Skin epidermis (tissue), 12 donors: ENCODE measurements at regions not wholly inside any gene's neighbourhood (a gene's known extent, or its start where the extent isn't known, plus 50 kb on each side); places are given as distances from the start of the nearest gene placed in this dataset.
A peak's percentile ranks its signal among the peaks of the same experiment; 100 is the strongest.

ENCODE experiments used
- H3K27ac ChIP-seq, 21 experiments: fragments of 200-600 bp; sonication (generic) in 11 of 21; one replicate each; pipeline ENCODE4 v1.5.0; 2020; ENCODE audit warnings: mild to moderate bottlenecking in 3 of 21, inconsistent platforms in 2 of 21, moderate library complexity in 2 of 21
- H3K4me3 ChIP-seq, 7 experiments: fragments of 200-600 bp; sonication (generic) in 2 of 7; one replicate each; pipeline ENCODE4 v1.5.0; 2020; ENCODE audit warnings: inconsistent platforms in 2 of 7, mild to moderate bottlenecking in 2 of 7, moderate library complexity in 1 of 7

DNA sequence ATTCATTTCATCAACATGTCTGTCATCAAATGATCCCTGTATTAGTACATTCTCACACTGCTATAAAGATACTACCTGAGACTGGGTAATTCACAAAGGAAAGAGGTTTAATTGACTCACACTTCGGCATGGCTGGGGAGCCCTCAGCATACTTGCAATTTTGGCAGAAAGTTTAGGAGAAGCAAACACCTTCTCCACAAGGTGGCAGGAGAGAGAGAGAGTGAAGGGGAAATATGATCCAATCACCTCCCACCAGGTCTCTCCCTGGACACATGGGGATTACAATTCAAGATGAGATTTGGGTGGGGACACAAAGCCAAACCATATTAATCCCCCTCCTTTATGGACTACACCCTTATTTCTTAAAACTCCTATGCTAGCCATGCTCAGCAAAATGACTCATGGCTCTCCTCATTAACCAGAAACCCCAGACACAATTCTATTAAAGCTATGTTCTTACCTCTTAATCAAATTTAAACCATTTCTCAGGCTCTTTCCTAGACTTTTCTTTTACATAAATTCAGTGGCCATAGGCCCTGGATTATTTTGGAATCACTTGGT is 932.3 kb downstream of the FLRT2 start:
- Histone ChIP-seq H3K27ac (no peak overlapping the region), H3K4me3 (no peak overlapping the region)

DNA sequence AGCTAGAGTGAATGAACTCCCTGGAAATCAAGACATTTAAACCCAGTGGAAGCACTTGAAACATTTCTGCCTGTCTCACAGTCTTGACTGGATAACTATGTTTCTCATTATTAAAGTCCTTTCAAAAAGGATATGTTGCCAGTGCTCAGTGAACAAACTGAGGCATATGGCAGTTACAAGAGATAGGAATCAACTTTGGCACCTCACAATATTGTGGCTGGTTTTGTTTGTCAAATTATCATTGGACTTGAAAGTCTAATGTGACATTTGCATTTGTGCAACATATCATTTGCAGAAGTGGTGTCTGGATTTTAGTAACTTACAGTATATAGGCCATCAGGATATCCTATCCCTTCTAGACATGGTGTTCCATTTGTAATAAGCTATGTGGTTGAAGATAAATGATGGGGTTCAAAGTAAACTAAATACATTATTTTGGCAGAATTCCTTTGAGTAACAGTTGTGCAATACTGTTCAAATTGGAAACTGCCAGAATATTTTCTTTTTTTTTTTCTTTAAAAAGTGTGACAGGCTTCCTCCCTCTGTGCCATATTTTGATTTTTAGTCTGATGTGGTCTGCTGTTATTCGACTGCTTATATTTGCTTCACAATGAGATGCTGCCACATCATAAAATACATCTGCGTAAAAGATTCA is 927.7 kb downstream of the FLRT2 start:
- Histone ChIP-seq H3K4me3 (no peak overlapping the region), H3K27ac (no peak overlapping the region)

DNA sequence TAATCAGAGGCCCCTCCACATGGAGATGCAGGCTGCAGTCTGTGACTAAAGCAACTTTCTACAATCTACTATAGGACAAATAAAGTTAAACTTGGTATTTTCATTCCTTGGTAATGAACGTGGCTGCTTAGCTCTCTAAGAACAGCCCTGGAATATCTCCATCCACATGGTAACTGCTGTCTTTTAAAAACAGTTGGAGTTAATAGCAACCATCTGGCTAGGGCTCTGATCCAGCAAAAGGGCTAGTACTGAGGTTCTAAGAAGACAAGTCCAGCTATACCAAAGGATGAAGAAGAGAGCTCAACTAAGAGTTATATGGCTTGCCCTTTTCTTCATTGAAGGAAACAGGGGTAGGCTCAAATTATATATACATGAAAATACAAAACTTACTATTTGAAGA is 920.1 kb downstream of the FLRT2 start:
- Histone ChIP-seq H3K27ac (no peak overlapping the region), H3K4me3 (no peak overlapping the region)

DNA sequence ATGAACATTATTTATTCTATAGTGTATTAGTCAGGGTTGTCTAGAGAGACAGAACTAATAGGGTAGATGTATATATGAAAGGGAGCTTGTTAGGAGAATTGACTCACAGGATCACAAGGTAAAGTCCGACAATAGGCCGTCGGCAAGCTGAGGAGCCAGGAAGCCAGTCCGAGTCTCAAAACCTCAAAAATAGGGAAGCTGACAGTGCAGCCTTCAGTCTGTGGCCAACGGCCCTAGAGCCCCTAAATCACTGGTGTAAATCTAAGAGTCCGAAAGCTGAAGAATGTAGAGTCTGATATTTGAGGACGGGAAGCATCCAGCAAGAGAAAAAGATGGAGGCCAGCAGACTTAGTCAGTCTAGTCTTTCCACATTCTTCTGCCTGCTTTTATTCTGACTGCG is 912.2 kb downstream of the FLRT2 start:
- Histone ChIP-seq H3K4me3 (no peak overlapping the region), H3K27ac (no peak overlapping the region)

DNA sequence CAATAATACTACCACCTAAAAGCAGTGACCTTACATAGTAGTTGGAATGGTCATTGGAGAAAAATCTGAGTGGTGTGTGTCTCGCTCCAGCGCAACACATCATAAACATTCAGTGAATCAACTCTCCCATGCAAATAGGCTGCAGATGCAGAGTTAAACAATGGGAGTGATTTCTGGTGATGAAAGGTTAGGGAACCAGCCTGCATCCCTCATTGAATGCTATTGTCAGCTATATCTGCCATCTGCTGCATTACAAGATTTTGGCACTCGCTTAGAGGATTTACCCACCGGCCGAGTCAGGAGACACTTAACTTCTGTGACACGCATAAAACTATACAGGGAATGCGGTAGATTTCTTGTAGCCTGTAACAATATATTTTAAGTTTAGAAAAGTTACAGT is 900.9 kb downstream of the FLRT2 start:
- H3K4me3 ChIP-seq: no peak overlapping the region
- no peak overlapping the region for H3K27ac ChIP-seq

DNA sequence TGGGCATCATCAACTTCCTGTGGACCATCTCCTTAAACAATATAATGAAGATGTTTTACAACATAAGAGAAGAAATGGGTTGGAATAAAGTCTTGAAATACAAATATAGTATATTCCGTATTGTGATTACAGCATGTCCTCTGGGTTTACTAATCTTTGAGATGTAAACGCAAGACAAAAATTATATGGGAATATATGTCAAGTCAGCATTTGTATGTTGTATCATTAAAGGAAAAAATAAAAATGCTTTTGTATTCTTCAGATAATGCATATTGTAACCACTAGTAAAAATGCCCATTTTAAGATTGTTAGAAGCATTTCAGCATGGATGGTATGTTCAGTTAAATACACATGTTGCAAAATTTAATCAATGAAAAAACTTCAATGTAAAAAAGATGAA is 893.3 kb downstream of the FLRT2 start:
- no peak overlapping the region for H3K4me3 ChIP-seq
- H3K27ac ChIP-seq: no peak overlapping the region

DNA sequence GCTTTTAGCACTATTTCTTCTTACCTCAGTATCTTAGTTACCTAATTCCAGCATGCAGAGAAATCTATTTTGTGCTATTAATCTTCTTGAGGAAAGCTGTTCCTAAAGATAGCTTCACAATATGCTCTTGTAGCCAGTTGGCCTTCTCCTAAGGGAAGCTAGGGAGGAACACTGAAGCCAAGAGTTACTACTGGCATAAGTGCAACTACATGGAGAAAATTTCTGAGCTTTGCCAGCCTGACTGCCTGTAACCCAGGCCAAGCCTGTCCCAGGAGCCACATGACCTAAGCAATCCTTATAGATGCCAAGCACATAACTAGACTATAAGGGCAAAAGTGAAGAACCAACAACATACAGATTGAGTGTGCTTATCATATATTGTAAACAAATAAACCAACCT is 890.2 kb downstream of the FLRT2 start:
- no peak overlapping the region for H3K27ac ChIP-seq

DNA sequence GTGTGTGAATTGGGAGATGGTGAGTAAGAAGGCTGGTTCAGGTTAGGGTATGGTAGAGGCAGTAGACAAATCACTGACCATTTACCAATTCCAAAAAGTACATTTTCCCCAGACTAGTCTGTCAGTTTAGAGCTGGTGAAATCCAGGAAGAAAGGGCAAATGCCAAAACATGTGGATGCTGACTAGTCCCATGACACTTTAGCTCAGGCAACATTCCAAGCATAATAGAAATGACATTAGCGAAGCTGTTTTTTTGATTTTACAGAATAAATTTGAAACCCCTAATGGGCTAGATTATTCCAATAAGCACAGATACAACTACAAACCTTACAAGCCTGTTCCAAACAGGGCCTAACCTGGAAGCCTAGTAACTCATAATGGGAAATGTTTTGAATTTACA is 884.2 kb downstream of the FLRT2 start:
- Histone ChIP-seq H3K4me3 (no peak overlapping the region), H3K27ac (no peak overlapping the region)

More for the DNA sequence above, 890.2 kb downstream of the FLRT2 start:
- H3K4me3 ChIP-seq: no peak overlapping the region

DNA sequence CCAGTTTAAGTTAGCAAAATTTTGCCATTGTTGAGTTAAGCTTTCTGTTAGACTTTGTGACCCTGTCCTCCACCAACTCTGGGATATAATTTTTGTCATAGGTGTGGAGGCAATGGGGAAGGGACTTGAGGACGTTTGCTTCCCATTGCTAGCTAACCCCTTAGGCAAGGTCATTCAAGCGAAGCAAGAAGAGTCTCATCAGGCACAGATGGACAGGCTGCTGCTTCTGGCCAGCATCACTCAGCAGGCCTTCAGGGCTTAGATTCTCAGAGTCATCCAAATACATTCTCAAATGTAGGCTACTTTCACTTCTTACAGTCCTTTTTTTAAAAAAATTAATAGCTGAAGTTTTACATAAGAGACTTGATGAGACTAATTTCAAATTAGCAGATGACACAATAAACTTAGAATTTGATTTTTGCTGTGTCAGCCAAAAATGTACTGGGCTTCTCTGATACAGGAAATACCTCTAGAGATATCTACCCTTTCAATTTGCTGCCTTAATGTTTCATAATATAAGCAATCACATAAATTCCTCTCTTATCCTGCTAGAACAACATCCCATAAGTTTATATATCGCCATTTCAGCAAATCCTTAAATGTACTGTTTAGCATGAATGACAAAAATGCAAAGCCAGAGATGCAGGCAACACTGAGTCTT is 875.2 kb downstream of the FLRT2 start:
- Histone ChIP-seq H3K4me3 (no peak overlapping the region), H3K27ac (no peak overlapping the region)

DNA sequence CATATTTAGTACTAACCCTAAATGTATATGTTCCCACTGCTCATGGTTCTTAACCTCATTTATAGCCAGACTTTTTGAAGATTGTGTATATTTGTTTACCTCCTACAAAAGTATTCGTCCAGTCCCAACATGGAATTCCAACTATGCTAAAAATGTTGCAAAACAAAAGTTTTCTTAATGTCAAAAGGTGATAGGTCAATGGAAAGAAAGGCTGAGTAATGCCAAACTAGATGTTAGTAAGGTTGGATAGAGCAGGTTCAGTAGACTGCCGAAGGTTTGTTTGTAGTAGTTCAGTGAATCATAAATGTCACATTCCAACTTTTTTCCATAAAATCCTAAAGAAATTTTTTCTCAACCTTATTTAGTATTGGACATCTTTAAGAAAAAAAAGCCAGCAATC is 874.5 kb downstream of the FLRT2 start:
- H3K27ac ChIP-seq: no peak overlapping the region
- H3K4me3 ChIP-seq: no peak overlapping the region

DNA sequence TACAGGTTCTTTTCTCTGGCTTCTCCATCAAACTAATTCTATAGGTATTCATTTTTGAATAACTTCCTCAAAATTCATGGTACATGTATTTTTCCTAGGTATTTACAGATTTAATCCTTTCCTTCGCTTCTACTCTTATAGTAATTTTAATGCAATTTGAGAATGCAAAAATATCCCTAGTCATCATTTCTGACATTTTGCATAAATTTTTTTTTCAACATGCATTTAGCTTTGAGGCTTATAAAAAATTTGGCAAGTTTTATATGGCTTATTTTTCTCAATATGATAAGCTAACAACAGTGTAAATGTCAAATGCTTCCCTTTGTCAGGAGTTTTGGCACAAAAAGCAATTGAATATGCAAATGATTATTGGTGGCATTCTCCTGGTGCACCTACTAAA is 872.6 kb downstream of the FLRT2 start:
- Histone ChIP-seq H3K27ac (no peak overlapping the region), H3K4me3 (no peak overlapping the region)

DNA sequence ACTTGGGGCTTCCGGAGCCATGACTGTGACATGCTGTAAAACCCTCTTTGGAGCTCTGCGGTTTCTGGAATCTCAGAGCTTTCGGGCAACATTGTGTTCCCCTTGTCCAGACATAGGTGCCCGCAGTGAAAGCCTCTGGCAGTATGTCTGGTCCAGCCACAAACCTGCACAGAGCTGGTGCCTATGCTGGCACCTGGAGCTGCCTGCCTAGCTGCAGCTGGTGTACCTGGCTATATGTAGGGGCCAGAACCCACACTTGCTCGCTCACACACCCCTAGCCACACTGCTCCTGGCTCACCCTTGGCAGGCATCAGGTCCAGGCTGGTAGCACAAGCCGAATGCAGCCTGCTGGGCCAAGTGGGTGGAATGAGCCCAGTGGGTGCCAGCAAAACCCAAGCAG is 861.1 kb downstream of the FLRT2 start:
- H3K27ac ChIP-seq: no peak overlapping the region
- H3K4me3 ChIP-seq: no peak overlapping the region

DNA sequence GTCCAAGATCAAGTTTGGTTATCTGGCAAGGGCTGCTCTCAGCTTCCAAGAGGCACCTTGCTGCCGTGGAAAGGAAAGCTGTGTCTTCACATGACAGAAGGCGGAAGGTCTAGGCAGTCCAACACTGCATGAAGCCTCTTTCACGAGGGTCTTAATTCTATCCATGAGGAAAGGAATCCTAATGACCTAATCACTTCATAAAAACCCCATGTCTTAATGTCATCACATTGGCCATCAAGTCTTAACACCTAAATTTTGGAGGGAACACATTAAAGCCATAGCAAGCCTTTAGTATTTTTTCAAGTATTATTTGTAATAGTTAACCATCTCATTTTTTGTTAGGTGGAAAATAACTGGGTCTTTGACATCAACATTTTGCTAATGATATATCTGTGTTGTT is 858.3 kb downstream of the FLRT2 start:
- no peak overlapping the region for H3K27ac ChIP-seq
- H3K4me3 ChIP-seq: no peak overlapping the region

DNA sequence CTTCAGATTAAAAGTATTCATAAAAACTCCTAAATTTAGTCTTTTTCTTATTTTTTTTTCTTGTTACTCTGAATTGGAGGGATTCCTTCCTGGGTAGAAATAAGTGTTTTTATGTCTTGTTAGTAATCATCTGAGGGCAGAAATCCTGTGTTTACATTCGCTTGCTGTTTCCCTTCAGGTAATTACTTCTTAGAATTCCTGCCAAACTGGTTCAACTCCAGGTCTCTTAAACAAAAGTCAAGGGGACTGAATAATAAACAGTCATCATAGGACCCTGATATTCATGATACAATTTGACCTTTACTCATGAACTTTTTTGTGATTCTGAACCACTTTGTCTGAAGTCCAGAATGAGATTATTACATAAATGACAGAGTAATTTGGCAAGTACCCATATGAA is 843.9 kb downstream of the FLRT2 start:
- H3K4me3 ChIP-seq: no peak overlapping the region
- H3K27ac ChIP-seq: no peak overlapping the region

DNA sequence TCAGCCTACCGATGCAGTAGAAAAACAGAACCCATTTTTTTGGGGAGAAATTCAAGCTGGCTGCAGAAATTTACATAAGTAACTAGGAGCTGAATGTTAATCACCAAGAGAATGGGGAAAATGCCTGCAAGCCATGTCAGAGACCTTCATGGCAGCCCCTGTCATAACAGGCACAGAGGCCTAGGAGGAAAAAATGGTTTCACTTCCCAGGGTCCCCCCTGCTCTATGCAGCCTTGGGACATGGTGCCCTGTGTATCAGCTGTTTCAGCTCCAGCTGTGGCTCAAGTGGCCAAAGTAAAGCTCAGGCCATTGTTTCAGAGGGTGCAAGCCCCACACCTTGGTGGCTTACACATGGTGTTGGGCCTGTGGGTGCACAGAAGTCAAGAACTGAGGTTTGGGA is 842.5 kb downstream of the FLRT2 start:
- Histone ChIP-seq H3K27ac (no peak overlapping the region), H3K4me3 (no peak overlapping the region)

DNA sequence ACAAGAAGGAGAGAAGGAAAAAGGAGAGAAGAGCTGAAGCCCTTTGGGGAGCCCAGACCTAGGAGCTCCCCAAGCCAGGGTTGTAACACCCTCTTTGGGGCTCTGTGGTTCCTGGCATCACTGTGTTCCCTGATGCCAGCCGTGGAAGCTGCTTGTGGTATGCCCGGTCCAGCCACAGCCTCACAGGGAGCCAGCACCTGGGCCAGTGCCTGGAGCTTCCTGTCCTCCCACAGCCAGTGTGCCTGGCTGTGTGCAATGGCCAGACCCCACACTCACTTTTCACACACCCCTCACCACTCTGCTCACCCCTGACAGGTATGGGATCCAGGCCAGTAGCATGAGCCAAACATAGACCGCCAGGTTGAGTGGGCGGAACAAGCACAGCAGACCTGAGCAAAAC is 834.7 kb downstream of the FLRT2 start:
- H3K4me3 ChIP-seq: no peak overlapping the region
- H3K27ac ChIP-seq: no peak overlapping the region

DNA sequence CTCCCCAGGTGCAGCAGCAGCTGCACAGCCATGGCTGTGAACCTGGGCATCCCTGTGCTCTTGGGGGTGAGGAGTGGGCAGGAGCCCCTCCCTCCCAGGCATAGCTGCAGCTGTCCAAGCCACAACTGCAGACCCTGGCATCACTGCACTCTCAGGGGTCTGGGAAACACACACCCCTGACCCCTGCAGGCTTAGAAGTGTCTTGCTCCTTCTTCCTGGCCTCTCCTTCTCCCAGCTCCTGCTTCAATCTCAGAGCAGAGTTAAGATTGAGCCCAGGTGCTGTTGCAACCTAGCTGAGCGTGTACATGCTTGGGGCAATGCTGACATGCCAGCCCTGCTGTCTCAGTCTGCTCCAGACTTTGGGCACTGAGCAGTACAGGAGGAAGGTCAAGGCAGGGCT is 833.6 kb downstream of the FLRT2 start:
- Histone ChIP-seq H3K4me3 (no peak overlapping the region), H3K27ac (no peak overlapping the region)

DNA sequence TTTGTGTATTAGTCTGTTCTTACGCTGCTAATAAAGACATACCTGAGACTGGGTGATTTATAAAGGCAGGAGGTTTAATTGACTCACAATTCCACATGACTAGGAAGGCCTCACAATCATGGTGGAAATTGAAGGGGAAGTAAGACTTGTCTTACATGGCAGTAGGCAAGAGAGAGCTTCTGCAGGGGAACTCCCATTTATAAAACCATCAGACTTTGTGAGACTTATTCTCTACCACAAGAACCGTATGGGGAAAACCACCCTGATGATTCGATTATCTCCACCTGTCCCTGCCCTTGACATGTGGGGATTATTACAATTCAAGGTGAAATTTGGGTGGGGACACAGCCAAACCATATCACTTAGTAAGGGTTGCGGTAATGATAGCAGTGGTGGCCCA is 833.1 kb downstream of the FLRT2 start:
- Histone ChIP-seq H3K27ac (no peak overlapping the region), H3K4me3 (no peak overlapping the region)

DNA sequence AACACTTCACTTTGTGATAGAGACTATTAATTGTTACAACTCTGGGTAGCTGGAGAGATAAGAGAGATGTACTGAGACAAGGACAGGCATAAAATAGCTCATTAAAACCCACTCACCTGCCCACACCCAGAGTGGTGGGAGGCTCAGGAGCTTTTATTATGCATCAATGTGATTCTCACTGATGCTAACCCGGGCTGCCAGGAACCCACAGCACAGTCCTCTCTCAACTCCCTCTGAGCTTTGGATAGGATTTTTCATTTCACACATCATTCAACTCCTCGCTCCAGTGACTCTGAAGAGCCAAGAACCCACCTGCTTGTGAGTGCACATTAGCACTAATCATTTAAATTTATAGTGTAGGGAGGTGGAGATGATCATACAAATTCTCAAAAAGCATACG is 827.9 kb downstream of the FLRT2 start:
- H3K4me3 ChIP-seq: no peak overlapping the region
- H3K27ac ChIP-seq: no peak overlapping the region

DNA sequence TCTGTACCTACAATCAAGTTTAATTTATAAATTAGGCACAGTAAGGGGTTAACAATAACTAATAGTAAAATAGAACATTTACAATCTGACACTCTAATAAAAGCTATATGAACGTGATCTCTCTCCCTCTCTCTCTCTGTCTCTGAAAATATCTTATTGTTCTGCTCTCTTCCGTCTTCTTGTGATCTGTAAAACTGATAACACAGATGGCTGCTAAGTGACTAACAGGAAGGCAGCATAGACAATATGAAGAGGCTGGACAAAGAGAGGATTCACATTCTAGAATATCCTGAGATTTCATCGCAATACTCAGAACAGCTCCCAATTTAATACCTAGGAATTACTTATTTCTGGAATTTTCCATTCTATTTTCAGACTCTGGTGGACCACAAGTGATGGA is 827.2 kb downstream of the FLRT2 start:
- no peak overlapping the region for H3K4me3 ChIP-seq
- H3K27ac ChIP-seq: no peak overlapping the region

DNA sequence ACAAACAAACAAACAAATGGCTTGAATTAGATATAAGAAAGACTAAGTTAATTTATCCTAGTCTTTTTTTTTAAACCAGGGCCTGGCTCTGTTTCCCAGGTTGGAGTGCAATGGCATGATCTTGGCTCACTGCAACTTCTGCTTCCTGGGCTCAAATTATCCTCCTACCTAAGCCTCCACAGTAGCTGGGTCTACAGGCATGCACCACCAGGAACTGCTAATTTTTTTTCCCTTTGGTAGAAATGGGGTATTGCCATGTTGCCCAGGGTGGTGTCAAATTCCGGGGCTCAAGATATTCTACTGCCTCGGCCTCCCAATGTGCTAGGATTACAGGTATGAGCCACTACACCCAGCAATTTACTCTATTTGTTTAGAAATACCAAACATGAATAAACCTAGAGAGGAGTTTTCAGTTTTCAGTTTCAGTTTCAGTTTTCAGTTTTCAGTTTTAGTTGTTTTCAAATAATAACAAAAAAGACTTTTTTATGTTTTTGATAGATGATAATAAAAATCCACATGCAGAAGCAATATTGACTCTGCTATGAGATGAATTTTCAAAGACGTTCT is 817.0 kb downstream of the FLRT2 start:
- no peak overlapping the region for H3K4me3 ChIP-seq
- peak overlapping the region in 1 of 21 experiments; percentile 12 for H3K27ac ChIP-seq
